Stimulated activated CD8-positive, alpha-beta memory T cell treated with anti-CD3 and anti-CD28 coated beads, Interleukin-2, amount 100 ng/mL, for 48 hours (primary cell): ENCODE measurements at regions not wholly inside any gene's neighbourhood (a gene's known extent, or its start where the extent isn't known, plus 50 kb on each side); places are given as distances from the start of the nearest gene placed in this dataset.
A peak's percentile ranks its signal among the peaks of the same experiment; 100 is the strongest.
"Not testable (repeated sequence)": the region's sequence is repeated elsewhere in the genome, so short reads cannot be mapped to it uniquely, and the experiment has no call there.

Source experiments
- DNase-seq, 2 donors: peaks; one replicate each; pipeline ENCODE4 v3.0.0-alpha.2; 2020; ENCODE audit warnings: low read depth in 2 of 2

GRCh38 chr6:168369786-168370185, 50.2 kb upstream of the DACT2 start:
- no peak for DNase-seq

- peak; percentile 62 to 65 for DNase-seq
These were observed 50.9 kb upstream of the DACT2 start for GRCh38 chr6:168370310-168370991.

- no peak for DNase-seq
These were observed 51.6 kb upstream of the DACT2 start for GRCh38 chr6:168371185-168371584.

- no peak for DNase-seq
These were observed 52.0 kb upstream of the DACT2 start for GRCh38 chr6:168371618-168371980.

GRCh38 chr6:168371981-168372711, 52.6 kb upstream of the DACT2 start:
- DNase-seq = no peak

- no peak for DNase-seq
These were observed 53.3 kb upstream of the DACT2 start for GRCh38 chr6:168372889-168373288.

- DNase-seq = no peak
These were observed 53.8 kb upstream of the DACT2 start for GRCh38 chr6:168373389-168373788.

GRCh38 chr6:168374051-168374502, 54.5 kb upstream of the DACT2 start:
- DNase-seq = no peak

GRCh38 chr6:168374541-168375071, 55.0 kb upstream of the DACT2 start:
- DNase-seq = no peak

- no peak for DNase-seq
These were observed 56.5 kb upstream of the DACT2 start for GRCh38 chr6:168376120-168376519.

GRCh38 chr6:168376811-168377483, 57.4 kb upstream of the DACT2 start:
- DNase-seq = no peak

- DNase-seq = no peak
These were observed 57.9 kb upstream of the DACT2 start for GRCh38 chr6:168377484-168377855.

GRCh38 chr6:168377856-168378832, 58.6 kb upstream of the DACT2 start:
- DNase-seq = no peak

- not testable (repeated sequence) for DNase-seq
These were observed 60.0 kb upstream of the DACT2 start for GRCh38 chr6:168379579-168379978.

GRCh38 chr6:168380166-168380955, 60.6 kb upstream of the SMOC2 start:
- not testable (repeated sequence) for DNase-seq

- DNase-seq = no peak
These were observed 59.9 kb upstream of the SMOC2 start for GRCh38 chr6:168380956-168381605.

- no peak for DNase-seq
These were observed 59.1 kb upstream of the SMOC2 start for GRCh38 chr6:168381726-168382458.

- DNase-seq = no peak
These were observed 57.7 kb upstream of the SMOC2 start for GRCh38 chr6:168383062-168383854.
